Tibial artery (tissue), 4 donors: ENCODE measurements at regions not wholly inside any gene's neighbourhood (a gene's known extent, or its start where the extent isn't known, plus 50 kb on each side); places are given as distances from the start of the nearest gene placed in this dataset.

Source experiments
- DNase-seq, 2 donors: peaks; one replicate each; pipeline ENCODE4 v3.0.0-alpha.2; 2019
- H3K27ac ChIP-seq, 2 donors: fragments of 200-600 bp; sonication (generic) in 1 of 2; 1 replicate in 1 of 2; 2 replicates in 1 of 2; pipeline ENCODE4 v1.5.1; 2018 to 2019; ENCODE audit warnings: mild to moderate bottlenecking in 1 of 2
- H3K27me3 ChIP-seq, 2 donors: fragments of 200-600 bp; sonication (generic) in 1 of 2; one replicate each; pipeline versions ENCODE4 v1.5.1 to v1.6.0; 2016 to 2019
- H3K36me3 ChIP-seq, 3 donors: fragments of 200-600 bp; sonication (generic) in 2 of 3; one replicate each; pipeline ENCODE4 v1.5.1; 2016 to 2019; ENCODE audit warnings: mild to moderate bottlenecking in 2 of 3
- H3K4me1 ChIP-seq, 4 donors: fragments of 200-600 bp; sonication (generic) in 2 of 4; 1 replicate in 3 of 4; 2 replicates in 1 of 4; pipeline ENCODE4 v1.5.1; 2016 to 2019
- H3K4me3 ChIP-seq, 2 donors: fragments of 200-600 bp; sonication (generic) in 1 of 2; 1 replicate in 1 of 2; 2 replicates in 1 of 2; pipeline ENCODE4 v1.5.1; 2018 to 2019; ENCODE audit warnings: mild to moderate bottlenecking in 2 of 2
- H3K9me3 ChIP-seq, 3 donors: fragments of 200-600 bp; sonication (generic) in 1 of 3; one replicate each; pipeline ENCODE4 v1.5.1; 2016 to 2019
- CTCF ChIP-seq, 2 experiments: fragments of 200-600 bp in 1 of 2; fragments of 450-650 bp in 1 of 2; IDR thresholded peaks; one replicate each; pipeline ENCODE4 v1.5.1; 2017 to 2019; ENCODE audit warnings: antibody characterized with exemption in 2 of 2, mild to moderate bottlenecking in 1 of 2, moderate library complexity in 1 of 2
- intact Hi-C: fragments of 100-400 bp; cut with DNase I; formaldehyde crosslinking; loops from one replicate; pipeline ENCODE4 v1.15.0; 2023; ENCODE audit warnings: low total_unique reads

- no peak overlapping the region for H3K4me3 ChIP-seq
- no peak for DNase-seq
- H3K27me3 ChIP-seq = no peaks in the 10 kb centered on the region
- no peak overlapping the region for H3K27ac ChIP-seq
- no peak for TF ChIP-seq CTCF (IDR thresholded peaks at IDR 0.05)
- H3K4me1 ChIP-seq = peaks cover 0 to 11% (median 3%) of the 10 kb centered on the region in 4 donors
- peaks cover 0 to 12% (median 5%) of the 10 kb centered on the region in 3 donors for H3K9me3 ChIP-seq
- no peaks in the 10 kb centered on the region for H3K36me3 ChIP-seq
- intact Hi-C loops = no loop called here
Observed at GRCh38 chr10:44157574-44157973, 227.3 kb downstream of the CXCL12 start.

GRCh38 chr10:44154956-44155355 lies 229.9 kb downstream of the CXCL12 start:
- Histone ChIP-seq H3K36me3 (no peaks in the 10 kb centered on the region), H3K27ac (no peak overlapping the region), H3K4me3 (no peak overlapping the region), H3K27me3 (no peaks in the 10 kb centered on the region), H3K4me1 (peaks cover 0 to 11% (median 3%) of the 10 kb centered on the region in 4 donors), H3K9me3 (peaks cover 0 to 26% (median 11%) of the 10 kb centered on the region in 3 donors)
- intact Hi-C loops = no loop called here
- DNase-seq = no peak
- TF ChIP-seq CTCF (IDR thresholded peaks at IDR 0.05) = no peak

- Histone ChIP-seq H3K27ac (no peak overlapping the region), H3K27me3 (no peaks in the 10 kb centered on the region), H3K9me3 (peaks cover 0 to 26% (median 11%) of the 10 kb centered on the region in 3 donors), H3K4me1 (peaks cover 0 to 11% (median 3%) of the 10 kb centered on the region in 4 donors), H3K36me3 (no peaks in the 10 kb centered on the region), H3K4me3 (no peak overlapping the region)
- no peak for DNase-seq
- intact Hi-C loops = no loop called here
- no peak for TF ChIP-seq CTCF (IDR thresholded peaks at IDR 0.05)
Observed at GRCh38 chr10:44153918-44154670, 230.8 kb downstream of the CXCL12 start.

- no peak for TF ChIP-seq CTCF (IDR thresholded peaks at IDR 0.05)
- no peaks in the 10 kb centered on the region for H3K27me3 ChIP-seq
- H3K36me3 ChIP-seq = no peaks in the 10 kb centered on the region
- no peak overlapping the region for H3K4me3 ChIP-seq
- intact Hi-C loops = no loop called here
- DNase-seq = no peak
- H3K27ac ChIP-seq = no peak overlapping the region
- H3K9me3 ChIP-seq = peaks cover 0 to 3% (median 0%) of the 10 kb centered on the region in 3 donors
- H3K4me1 ChIP-seq = no peaks in the 10 kb centered on the region
Observed at GRCh38 chr10:44143556-44143955, 241.3 kb downstream of the CXCL12 start.

GRCh38 chr10:44132361-44133289 lies 252.3 kb downstream of the CXCL12 start:
- H3K36me3 ChIP-seq = no peaks in the 10 kb centered on the region
- H3K4me3 ChIP-seq = no peak overlapping the region
- no peak overlapping the region for H3K27ac ChIP-seq
- peaks cover 0 to 8% (median 2%) of the 10 kb centered on the region in 4 donors for H3K4me1 ChIP-seq
- TF ChIP-seq CTCF (IDR thresholded peaks at IDR 0.05) = no peak
- no peaks in the 10 kb centered on the region for H3K9me3 ChIP-seq
- intact Hi-C loops = no loop called here
- peak; percentile 75 to 85 for DNase-seq
- no peaks in the 10 kb centered on the region for H3K27me3 ChIP-seq
